Stomach (tissue), 8 donors: ENCODE measurements at regions not wholly inside any gene's neighbourhood (a gene's known extent, or its start where the extent isn't known, plus 50 kb on each side); places are given as distances from the start of the nearest gene placed in this dataset.

Experiments
- DNase-seq, 2 donors: peaks; one replicate each; pipeline versions ENCODE4 v3.0.0 to v3.0.0-alpha.2; 2013 to 2019
- H3K27ac ChIP-seq, 5 donors: fragments of 200-600 bp in 4 of 5; sonication (generic) in 4 of 5; one replicate each; pipeline ENCODE4 v1.5.1; 2013 to 2019; ENCODE audit warnings: mild to moderate bottlenecking in 1 of 5, moderate library complexity in 1 of 5
- H3K27me3 ChIP-seq, 3 donors: fragments of 200-600 bp; sonication (generic); one replicate each; pipeline ENCODE4 v1.5.1; 2017 to 2019; ENCODE audit warnings: mixed run types in 1 of 3
- H3K36me3 ChIP-seq, 4 donors: fragments of 200-600 bp; sonication (generic); 1 replicate in 3 of 4; 2 replicates in 1 of 4; pipeline ENCODE4 v1.5.1; 2016 to 2019
- H3K4me1 ChIP-seq, 4 donors: fragments of 200-600 bp; sonication (generic); one replicate each; pipeline ENCODE4 v1.5.1; 2016 to 2019
- H3K4me3 ChIP-seq, 4 donors: fragments of 200-600 bp; sonication (generic) in 3 of 4; one replicate each; pipeline ENCODE4 v1.5.1; 2016 to 2019; ENCODE audit warnings: mild to moderate bottlenecking in 1 of 4
- H3K9me3 ChIP-seq, 4 donors: fragments of 200-600 bp; sonication (generic); one replicate each; pipeline ENCODE4 v1.5.1; 2016 to 2019
- EP300 ChIP-seq: sonication (generic); formaldehyde crosslinking; IDR thresholded peaks from one replicate; pipeline ENCODE4 v1.6.1; 2017; ENCODE audit warnings: antibody characterized with exemption
- POLR2A ChIP-seq, 4 donors: fragments of 450-650 bp; IDR thresholded peaks; one replicate each; pipeline ENCODE4 v1.6.1; 2016; ENCODE audit warnings: antibody characterized with exemption in 4 of 4, control low read depth in 2 of 4, mild to moderate bottlenecking in 1 of 4, moderate library complexity in 1 of 4
- POLR2AphosphoS5 ChIP-seq, 3 donors: sonication (generic); formaldehyde crosslinking; IDR thresholded peaks; one replicate each; pipeline ENCODE4 v1.6.1; 2016; ENCODE audit warnings: antibody characterized with exemption in 3 of 3
- WGBS, 5 donors: extraction: QIAGEN DNeasy Blood & Tissue Kit in 3 of 5; methylation state at CpG; one replicate each; pipeline versions ENCODE4 v1.1.5 to v1.1.7; 2013 to 2018; 5-methylcytosine and 5-hydroxymethylcytosine counted together
- intact Hi-C: fragments of 100-400 bp; cut with DNase I; formaldehyde crosslinking; loops from one replicate; pipeline ENCODE4 v1.15.1; 2023; ENCODE audit warnings: low total_unique reads
- TF ChIP-seq, protein P1 (sequence below), 7 experiments: fragments of 450-650 bp in 4 of 7; fragments of 200-600 bp in 3 of 7; sonication (generic) in 3 of 7; IDR thresholded peaks; one replicate each; pipeline ENCODE4 v1.5.1; 2016 to 2019; ENCODE audit warnings: antibody characterized with exemption in 7 of 7, control low read depth in 2 of 7, mild to moderate bottlenecking in 1 of 7
- donor health status: healthy with polysubstance abuse.
- donor health status: Bipolar disorder and iron deficiency.
- donor health status: healthy.

- Histone ChIP-seq H3K9me3 (no peaks in the 10 kb centered on the region), H3K27ac (no peak overlapping the region), H3K4me3 (no peak overlapping the region), H3K36me3 (no peaks in the 10 kb centered on the region), H3K27me3 (peaks cover 0 to 16% (median 0%) of the 10 kb centered on the region in 3 donors), H3K4me1 (peaks cover 0 to 3% (median 0%) of the 10 kb centered on the region in 4 donors)
- WGBS, 5 donors: 30 to 94% (median 90%) methylated on average over 1 of the region's 1 CpG
- DNase-seq: no peak
- intact Hi-C loops: no loop called here
- TF ChIP-seq POLR2A (IDR thresholded peaks at IDR 0.05) (no peak), EP300 (no peak), POLR2AphosphoS5 (IDR thresholded peaks at IDR 0.05) (no peak)
- TF ChIP-seq, protein P1, sequence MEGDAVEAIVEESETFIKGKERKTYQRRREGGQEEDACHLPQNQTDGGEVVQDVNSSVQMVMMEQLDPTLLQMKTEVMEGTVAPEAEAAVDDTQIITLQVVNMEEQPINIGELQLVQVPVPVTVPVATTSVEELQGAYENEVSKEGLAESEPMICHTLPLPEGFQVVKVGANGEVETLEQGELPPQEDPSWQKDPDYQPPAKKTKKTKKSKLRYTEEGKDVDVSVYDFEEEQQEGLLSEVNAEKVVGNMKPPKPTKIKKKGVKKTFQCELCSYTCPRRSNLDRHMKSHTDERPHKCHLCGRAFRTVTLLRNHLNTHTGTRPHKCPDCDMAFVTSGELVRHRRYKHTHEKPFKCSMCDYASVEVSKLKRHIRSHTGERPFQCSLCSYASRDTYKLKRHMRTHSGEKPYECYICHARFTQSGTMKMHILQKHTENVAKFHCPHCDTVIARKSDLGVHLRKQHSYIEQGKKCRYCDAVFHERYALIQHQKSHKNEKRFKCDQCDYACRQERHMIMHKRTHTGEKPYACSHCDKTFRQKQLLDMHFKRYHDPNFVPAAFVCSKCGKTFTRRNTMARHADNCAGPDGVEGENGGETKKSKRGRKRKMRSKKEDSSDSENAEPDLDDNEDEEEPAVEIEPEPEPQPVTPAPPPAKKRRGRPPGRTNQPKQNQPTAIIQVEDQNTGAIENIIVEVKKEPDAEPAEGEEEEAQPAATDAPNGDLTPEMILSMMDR (IDR thresholded peaks at IDR 0.05): no peak
Measured at GRCh38 chr1:147852706-147853225, 49.8 kb upstream of the GJA8 start.
